GM03348 (cell line): ENCODE measurements at regions not wholly inside any gene's neighbourhood (a gene's known extent, or its start where the extent isn't known, plus 50 kb on each side); places are given as distances from the start of the nearest gene placed in this dataset.

Source experiments
- DNase-seq: peaks from one replicate; pipeline ENCODE4 v3.0.0; 2012; ENCODE audit warnings: low spot score

DNA sequence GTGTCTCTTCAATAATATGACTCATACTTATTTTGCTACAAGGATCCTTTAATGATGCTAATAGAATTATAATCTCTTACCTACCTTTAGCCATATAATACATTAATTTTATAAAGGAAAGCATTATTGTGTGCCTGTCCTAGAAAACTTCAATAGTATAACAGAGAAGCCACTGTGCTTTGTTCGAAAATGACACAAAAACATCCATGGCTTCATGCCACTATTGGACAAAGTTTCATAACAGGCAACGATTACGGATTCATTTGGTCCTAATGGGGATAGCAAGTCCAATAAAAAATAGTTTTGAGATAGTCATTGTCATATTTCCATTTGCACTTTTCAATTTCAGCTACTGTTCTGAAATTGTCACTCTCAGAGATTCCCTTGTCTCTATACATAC, 52.5 kb upstream of the CCDC150 start:
- no peak for DNase-seq

DNA sequence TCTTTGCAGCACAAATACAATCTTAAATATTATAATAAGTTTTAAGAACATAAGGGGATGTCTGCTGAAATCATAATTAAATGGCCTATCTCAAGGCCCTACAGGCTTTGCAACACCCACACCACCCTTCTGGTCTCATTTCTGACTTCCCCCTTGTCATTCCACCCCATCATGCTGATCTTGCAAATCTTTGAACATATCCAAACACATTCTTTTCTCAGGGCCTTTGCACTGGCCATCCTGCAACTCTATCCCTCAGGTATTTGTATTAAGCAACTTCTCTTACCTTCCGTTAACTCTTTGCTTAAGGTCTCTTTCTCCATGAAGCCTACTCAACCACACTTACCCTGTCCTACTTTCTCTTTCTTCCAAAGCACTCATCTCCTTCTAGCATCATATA, 51.8 kb upstream of the CCDC150 start:
- DNase-seq: no peak

DNA sequence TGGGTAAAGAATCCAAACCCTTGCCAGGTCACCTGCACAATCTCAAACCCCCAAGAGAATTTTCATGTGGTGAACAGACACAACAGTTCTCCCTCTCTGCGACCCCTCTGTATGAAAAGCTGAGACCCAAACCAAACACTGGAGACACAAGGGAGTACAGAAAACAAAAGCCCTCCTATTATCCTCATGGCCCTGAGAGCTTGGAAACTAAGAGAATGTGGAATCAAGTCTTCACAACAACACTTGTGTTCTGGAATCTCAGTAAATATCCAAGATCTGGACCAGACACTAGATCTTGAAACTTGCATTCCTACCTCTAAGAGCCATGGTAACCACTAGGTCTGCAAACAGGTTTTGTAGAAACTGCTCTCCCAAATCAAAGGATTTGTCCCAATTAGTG, 50.1 kb upstream of the CCDC150 start:
- DNase-seq: no peak
